ENCODE measurements at regions not wholly inside any gene's neighbourhood (a gene's known extent, or its start where the extent isn't known, plus 50 kb on each side); places are given as distances from the start of the nearest gene placed in this dataset.

DNA sequence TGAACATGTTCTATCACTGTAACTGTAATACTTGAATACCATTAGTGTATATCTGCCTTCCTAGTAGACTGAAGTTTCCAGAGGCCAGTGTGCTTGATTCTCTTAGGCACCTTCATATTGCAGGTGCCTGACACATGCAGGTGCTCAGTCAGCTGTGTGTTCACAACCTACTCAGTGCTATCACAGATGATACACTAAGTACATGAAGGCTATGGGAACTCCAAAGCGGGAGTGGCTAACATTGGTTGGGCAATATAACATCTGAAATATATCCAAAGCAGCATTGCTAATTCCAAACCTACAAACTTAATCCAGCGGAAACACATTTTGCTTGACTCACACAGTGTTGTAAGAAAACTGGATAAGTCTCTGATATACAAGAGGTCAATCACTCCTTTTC lies 539.3 kb upstream of the ISX start:
- TF ChIP-seq, protein P1, sequence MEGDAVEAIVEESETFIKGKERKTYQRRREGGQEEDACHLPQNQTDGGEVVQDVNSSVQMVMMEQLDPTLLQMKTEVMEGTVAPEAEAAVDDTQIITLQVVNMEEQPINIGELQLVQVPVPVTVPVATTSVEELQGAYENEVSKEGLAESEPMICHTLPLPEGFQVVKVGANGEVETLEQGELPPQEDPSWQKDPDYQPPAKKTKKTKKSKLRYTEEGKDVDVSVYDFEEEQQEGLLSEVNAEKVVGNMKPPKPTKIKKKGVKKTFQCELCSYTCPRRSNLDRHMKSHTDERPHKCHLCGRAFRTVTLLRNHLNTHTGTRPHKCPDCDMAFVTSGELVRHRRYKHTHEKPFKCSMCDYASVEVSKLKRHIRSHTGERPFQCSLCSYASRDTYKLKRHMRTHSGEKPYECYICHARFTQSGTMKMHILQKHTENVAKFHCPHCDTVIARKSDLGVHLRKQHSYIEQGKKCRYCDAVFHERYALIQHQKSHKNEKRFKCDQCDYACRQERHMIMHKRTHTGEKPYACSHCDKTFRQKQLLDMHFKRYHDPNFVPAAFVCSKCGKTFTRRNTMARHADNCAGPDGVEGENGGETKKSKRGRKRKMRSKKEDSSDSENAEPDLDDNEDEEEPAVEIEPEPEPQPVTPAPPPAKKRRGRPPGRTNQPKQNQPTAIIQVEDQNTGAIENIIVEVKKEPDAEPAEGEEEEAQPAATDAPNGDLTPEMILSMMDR (IDR thresholded peaks at IDR 0.05; ENCODE audit: insufficient read depth, low read length, poor library complexity, severe bottlenecking) = no peak
- no peak for TF ChIP-seq EZH2phosphoT487 (conservative IDR thresholded peaks at IDR 0.05; ENCODE audit: low read length)

All from SU-DHL-6 (cell line).